SK-N-SH (cell line): ENCODE measurements at regions not wholly inside any gene's neighbourhood (a gene's known extent, or its start where the extent isn't known, plus 50 kb on each side); places are given as distances from the start of the nearest gene placed in this dataset.

Experiments used
- ELF1 ChIP-seq: IDR thresholded peaks from 2 replicates; pipeline ENCODE4 v1.4.0; 2012
- EZH2phosphoT487 ChIP-seq: fragments of 200-600 bp; sonication (generic); IDR thresholded peaks from 2 replicates; pipeline ENCODE4 v1.6.1; 2017; ENCODE audit warnings: low read depth, mixed run types, mild to moderate bottlenecking, antibody characterized with exemption, moderate library complexity, borderline replicate concordance
- FOXJ3 ChIP-seq: sonication (generic); formaldehyde crosslinking; IDR thresholded peaks from 2 replicates; pipeline ENCODE4 v1.5.1; 2020; ENCODE audit warnings: mild to moderate bottlenecking, missing genetic modification reagents
- FOXM1 ChIP-seq: IDR thresholded peaks from 2 replicates; pipeline ENCODE4 v1.4.0; 2012; ENCODE audit warnings: low read depth, mild to moderate bottlenecking
- GABPA ChIP-seq: IDR thresholded peaks from 2 replicates; pipeline ENCODE4 v1.4.0; 2012; ENCODE audit warnings: low read depth, mild to moderate bottlenecking
- MXI1 ChIP-seq: IDR thresholded peaks from 2 replicates; pipeline ENCODE4 v1.6.1; 2012; ENCODE audit warnings: mild to moderate bottlenecking, low read depth, low read length, improper control_type of control experiment
- POLR2AphosphoS5 ChIP-seq: IDR thresholded peaks from 2 replicates; pipeline ENCODE4 v1.6.1; 2012; ENCODE audit warnings: low read depth, low read length
- SMC3 ChIP-seq: IDR thresholded peaks from 2 replicates; pipeline ENCODE4 v1.6.1; 2012; ENCODE audit warnings: low read depth, low read length, improper control_type of control experiment
- TAF1 ChIP-seq: IDR thresholded peaks from 2 replicates; pipeline ENCODE4 v1.6.1; 2012; ENCODE audit warnings: low read depth, mild to moderate bottlenecking, low read length, moderate library complexity, borderline replicate concordance
- TEAD4 ChIP-seq: IDR thresholded peaks from 2 replicates; pipeline ENCODE4 v1.4.0; 2012; ENCODE audit warnings: mild to moderate bottlenecking, borderline replicate concordance; ENCODE audit not compliant: insufficient read depth
- TF ChIP-seq, protein P1 (sequence below): fragments of 200-600 bp; sonication (generic); IDR thresholded peaks from 2 replicates; pipeline ENCODE4 v1.6.1; 2017; ENCODE audit warnings: antibody characterized with exemption, mild to moderate bottlenecking, moderate library complexity
- TF ChIP-seq, protein P2 (sequence below): IDR thresholded peaks from 2 replicates; pipeline ENCODE4 v1.6.1; 2012; ENCODE audit warnings: mild to moderate bottlenecking, low read depth, low read length, moderate library complexity

DNA sequence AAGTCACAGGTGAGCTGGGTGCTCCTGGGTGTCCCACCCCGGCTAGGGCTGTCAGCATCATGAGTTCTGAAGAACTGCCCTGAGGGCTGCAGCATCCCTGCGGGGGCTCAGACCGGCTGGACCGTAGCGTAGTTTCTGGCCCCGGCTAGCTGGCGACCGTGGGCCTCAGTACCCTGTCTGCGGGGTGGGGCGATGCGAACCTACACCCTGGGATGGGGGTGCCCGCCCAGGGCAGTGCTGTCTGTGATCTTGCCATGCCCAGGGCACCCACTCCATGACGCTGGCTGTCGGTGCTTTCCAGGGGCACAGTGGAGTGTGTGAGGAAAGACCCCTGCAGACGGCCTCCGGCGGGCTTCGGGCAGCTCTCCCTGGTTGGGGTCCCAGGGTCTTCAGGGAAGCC lies 66.5 kb upstream of the IRX4 start:
- TF ChIP-seq SMC3 = no peak
- TF ChIP-seq, protein P1, sequence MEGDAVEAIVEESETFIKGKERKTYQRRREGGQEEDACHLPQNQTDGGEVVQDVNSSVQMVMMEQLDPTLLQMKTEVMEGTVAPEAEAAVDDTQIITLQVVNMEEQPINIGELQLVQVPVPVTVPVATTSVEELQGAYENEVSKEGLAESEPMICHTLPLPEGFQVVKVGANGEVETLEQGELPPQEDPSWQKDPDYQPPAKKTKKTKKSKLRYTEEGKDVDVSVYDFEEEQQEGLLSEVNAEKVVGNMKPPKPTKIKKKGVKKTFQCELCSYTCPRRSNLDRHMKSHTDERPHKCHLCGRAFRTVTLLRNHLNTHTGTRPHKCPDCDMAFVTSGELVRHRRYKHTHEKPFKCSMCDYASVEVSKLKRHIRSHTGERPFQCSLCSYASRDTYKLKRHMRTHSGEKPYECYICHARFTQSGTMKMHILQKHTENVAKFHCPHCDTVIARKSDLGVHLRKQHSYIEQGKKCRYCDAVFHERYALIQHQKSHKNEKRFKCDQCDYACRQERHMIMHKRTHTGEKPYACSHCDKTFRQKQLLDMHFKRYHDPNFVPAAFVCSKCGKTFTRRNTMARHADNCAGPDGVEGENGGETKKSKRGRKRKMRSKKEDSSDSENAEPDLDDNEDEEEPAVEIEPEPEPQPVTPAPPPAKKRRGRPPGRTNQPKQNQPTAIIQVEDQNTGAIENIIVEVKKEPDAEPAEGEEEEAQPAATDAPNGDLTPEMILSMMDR = no peak
- TF ChIP-seq, protein P2, sequence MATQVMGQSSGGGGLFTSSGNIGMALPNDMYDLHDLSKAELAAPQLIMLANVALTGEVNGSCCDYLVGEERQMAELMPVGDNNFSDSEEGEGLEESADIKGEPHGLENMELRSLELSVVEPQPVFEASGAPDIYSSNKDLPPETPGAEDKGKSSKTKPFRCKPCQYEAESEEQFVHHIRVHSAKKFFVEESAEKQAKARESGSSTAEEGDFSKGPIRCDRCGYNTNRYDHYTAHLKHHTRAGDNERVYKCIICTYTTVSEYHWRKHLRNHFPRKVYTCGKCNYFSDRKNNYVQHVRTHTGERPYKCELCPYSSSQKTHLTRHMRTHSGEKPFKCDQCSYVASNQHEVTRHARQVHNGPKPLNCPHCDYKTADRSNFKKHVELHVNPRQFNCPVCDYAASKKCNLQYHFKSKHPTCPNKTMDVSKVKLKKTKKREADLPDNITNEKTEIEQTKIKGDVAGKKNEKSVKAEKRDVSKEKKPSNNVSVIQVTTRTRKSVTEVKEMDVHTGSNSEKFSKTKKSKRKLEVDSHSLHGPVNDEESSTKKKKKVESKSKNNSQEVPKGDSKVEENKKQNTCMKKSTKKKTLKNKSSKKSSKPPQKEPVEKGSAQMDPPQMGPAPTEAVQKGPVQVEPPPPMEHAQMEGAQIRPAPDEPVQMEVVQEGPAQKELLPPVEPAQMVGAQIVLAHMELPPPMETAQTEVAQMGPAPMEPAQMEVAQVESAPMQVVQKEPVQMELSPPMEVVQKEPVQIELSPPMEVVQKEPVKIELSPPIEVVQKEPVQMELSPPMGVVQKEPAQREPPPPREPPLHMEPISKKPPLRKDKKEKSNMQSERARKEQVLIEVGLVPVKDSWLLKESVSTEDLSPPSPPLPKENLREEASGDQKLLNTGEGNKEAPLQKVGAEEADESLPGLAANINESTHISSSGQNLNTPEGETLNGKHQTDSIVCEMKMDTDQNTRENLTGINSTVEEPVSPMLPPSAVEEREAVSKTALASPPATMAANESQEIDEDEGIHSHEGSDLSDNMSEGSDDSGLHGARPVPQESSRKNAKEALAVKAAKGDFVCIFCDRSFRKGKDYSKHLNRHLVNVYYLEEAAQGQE = no peak
- TF ChIP-seq MXI1 = no peak
- TF ChIP-seq FOXJ3 (CRISPR knock-in tag) = no peak
- no peak for TF ChIP-seq TAF1
- TF ChIP-seq POLR2AphosphoS5 = no peak
- no peak for TF ChIP-seq GABPA
- no peak for TF ChIP-seq FOXM1
- TF ChIP-seq TEAD4 = no peak
- no peak for TF ChIP-seq EZH2phosphoT487
- no peak for TF ChIP-seq ELF1
